ENCODE measurements at regions not wholly inside any gene's neighbourhood (a gene's known extent, or its start where the extent isn't known, plus 50 kb on each side); places are given as distances from the start of the nearest gene placed in this dataset.

GRCh38 chr12:84376320-84376719 lies 536.3 kb downstream of the SLC6A15 start:
- Histone ChIP-seq H3K27ac (no peak overlapping the region), H3K4me3 (ENCODE audit: low read depth, low read length) (no peak overlapping the region), H3K36me3 (replicated peaks) (no peaks in the 10 kb centered on the region), H3K27me3 (replicated peaks) (no peaks in the 10 kb centered on the region)
- no peak for TF ChIP-seq CTCF (IDR thresholded peaks at IDR 0.05; ENCODE audit: low read depth, low read length, missing control alignments)
- in situ Hi-C loops (cut with HindIII; ENCODE audit: low pct_ligation_motif_present, low sequenced_read_pairs): no loop called here
- no peak for DNase-seq

- DNase-seq: no peak
- no peaks in the 10 kb centered on the region for H3K27me3 ChIP-seq (replicated peaks)
- H3K27ac ChIP-seq: no peak overlapping the region
- TF ChIP-seq CTCF (IDR thresholded peaks at IDR 0.05; ENCODE audit: low read depth, low read length, missing control alignments): no peak
- no peaks in the 10 kb centered on the region for H3K36me3 ChIP-seq (replicated peaks)
- in situ Hi-C loops (cut with HindIII; ENCODE audit: low pct_ligation_motif_present, low sequenced_read_pairs): no loop called here
- H3K4me3 ChIP-seq (ENCODE audit: low read depth, low read length): no peak overlapping the region
These were observed 537.0 kb downstream of the SLC6A15 start for GRCh38 chr12:84375449-84376170.

- H3K27me3 ChIP-seq (replicated peaks): no peaks in the 10 kb centered on the region
- H3K4me3 ChIP-seq (ENCODE audit: low read depth, low read length): no peak overlapping the region
- no peak for TF ChIP-seq CTCF (IDR thresholded peaks at IDR 0.05; ENCODE audit: low read depth, low read length, missing control alignments)
- no peaks in the 10 kb centered on the region for H3K36me3 ChIP-seq (replicated peaks)
- DNase-seq: no peak
- in situ Hi-C loops (cut with HindIII; ENCODE audit: low pct_ligation_motif_present, low sequenced_read_pairs): no loop called here
- H3K27ac ChIP-seq: no peak overlapping the region
These were observed 550.1 kb downstream of the SLC6A15 start for GRCh38 chr12:84362552-84362897.

- no peak for DNase-seq
- in situ Hi-C loops (cut with HindIII; ENCODE audit: low pct_ligation_motif_present, low sequenced_read_pairs): no loop called here
- Histone ChIP-seq H3K4me3 (ENCODE audit: low read depth, low read length) (no peak overlapping the region), H3K36me3 (replicated peaks) (no peaks in the 10 kb centered on the region), H3K27me3 (replicated peaks) (no peaks in the 10 kb centered on the region), H3K27ac (no peak overlapping the region)
- TF ChIP-seq CTCF (IDR thresholded peaks at IDR 0.05; ENCODE audit: low read depth, low read length, missing control alignments): no peak
These were observed 550.7 kb downstream of the SLC6A15 start for GRCh38 chr12:84361651-84362551.

- H3K36me3 ChIP-seq (replicated peaks): no peaks in the 10 kb centered on the region
- DNase-seq: no peak
- in situ Hi-C loops (cut with HindIII; ENCODE audit: low pct_ligation_motif_present, low sequenced_read_pairs): no loop called here
These were observed 555.3 kb downstream of the SLC6A15 start for GRCh38 chr12:84357314-84357713.

More at GRCh38 chr12:84357314-84357713, 555.3 kb downstream of the SLC6A15 start:
- H3K27me3 ChIP-seq (replicated peaks): no peaks in the 10 kb centered on the region
- H3K4me3 ChIP-seq (ENCODE audit: low read depth, low read length): no peak overlapping the region
- no peak overlapping the region for H3K27ac ChIP-seq
- TF ChIP-seq CTCF (IDR thresholded peaks at IDR 0.05; ENCODE audit: low read depth, low read length, missing control alignments): no peak
